Ascending aorta (tissue), 2 donors: ENCODE measurements at regions not wholly inside any gene's neighbourhood (a gene's known extent, or its start where the extent isn't known, plus 50 kb on each side); places are given as distances from the start of the nearest gene placed in this dataset.

ENCODE experiments used
- DNase-seq, 2 donors: peaks; one replicate each; pipeline ENCODE4 v3.0.0-alpha.2; 2019; ENCODE audit warnings: low spot score in 2 of 2
- H3K27ac ChIP-seq, 2 donors: fragments of 200-600 bp; sonication (generic); one replicate each; pipeline ENCODE4 v1.5.1; 2016 to 2017; ENCODE audit warnings: mild to moderate bottlenecking in 1 of 2
- H3K27me3 ChIP-seq: fragments of 200-600 bp; sonication (generic); one replicate; pipeline ENCODE4 v1.5.1; 2017
- H3K36me3 ChIP-seq, 2 donors: fragments of 200-600 bp; sonication (generic); one replicate each; pipeline ENCODE4 v1.5.1; 2016
- H3K4me1 ChIP-seq, 2 donors: fragments of 200-600 bp; sonication (generic); one replicate each; pipeline ENCODE4 v1.5.1; 2016 to 2017; ENCODE audit warnings: mild to moderate bottlenecking in 1 of 2
- H3K4me3 ChIP-seq, 2 donors: fragments of 200-600 bp; sonication (generic); one replicate each; pipeline ENCODE4 v1.5.1; 2016 to 2017; ENCODE audit warnings: mild to moderate bottlenecking in 1 of 2
- H3K9me3 ChIP-seq, 2 donors: fragments of 200-600 bp; sonication (generic); one replicate each; pipeline ENCODE4 v1.5.1; 2016
- intact Hi-C: fragments of 100-400 bp; cut with DNase I; formaldehyde crosslinking; loops from one replicate; pipeline ENCODE4 v1.15.1; 2023
- TF ChIP-seq, protein P1 (sequence below), 3 experiments: fragments of 200-600 bp in 2 of 3; fragments of 450-650 bp in 1 of 3; sonication (generic) in 2 of 3; IDR thresholded peaks; one replicate each; pipeline ENCODE4 v1.5.1; 2016 to 2019; ENCODE audit warnings: antibody characterized with exemption in 3 of 3, mild to moderate bottlenecking in 1 of 3, moderate library complexity in 1 of 3

DNA sequence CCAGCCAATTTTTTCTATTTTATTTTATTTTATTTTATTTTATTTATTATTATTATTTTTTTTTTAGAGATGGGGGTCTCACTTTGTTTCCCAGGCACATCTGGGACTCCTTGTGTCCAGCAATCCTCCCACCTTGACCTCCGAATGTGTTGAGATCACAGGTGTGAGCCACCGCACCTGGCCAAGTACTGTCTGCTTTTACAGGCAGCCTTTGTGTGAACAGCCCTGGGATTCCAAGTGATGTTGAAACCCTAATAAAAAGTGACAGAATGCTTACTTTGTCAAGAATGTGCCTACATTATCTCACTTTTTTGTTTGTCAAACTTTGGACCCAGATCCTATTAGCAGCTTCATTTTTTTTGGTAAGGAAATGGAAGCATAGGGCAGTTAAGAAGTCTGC, 220.1 kb upstream of the EDNRB start:
- DNase-seq, result no peak
- TF ChIP-seq, protein P1, sequence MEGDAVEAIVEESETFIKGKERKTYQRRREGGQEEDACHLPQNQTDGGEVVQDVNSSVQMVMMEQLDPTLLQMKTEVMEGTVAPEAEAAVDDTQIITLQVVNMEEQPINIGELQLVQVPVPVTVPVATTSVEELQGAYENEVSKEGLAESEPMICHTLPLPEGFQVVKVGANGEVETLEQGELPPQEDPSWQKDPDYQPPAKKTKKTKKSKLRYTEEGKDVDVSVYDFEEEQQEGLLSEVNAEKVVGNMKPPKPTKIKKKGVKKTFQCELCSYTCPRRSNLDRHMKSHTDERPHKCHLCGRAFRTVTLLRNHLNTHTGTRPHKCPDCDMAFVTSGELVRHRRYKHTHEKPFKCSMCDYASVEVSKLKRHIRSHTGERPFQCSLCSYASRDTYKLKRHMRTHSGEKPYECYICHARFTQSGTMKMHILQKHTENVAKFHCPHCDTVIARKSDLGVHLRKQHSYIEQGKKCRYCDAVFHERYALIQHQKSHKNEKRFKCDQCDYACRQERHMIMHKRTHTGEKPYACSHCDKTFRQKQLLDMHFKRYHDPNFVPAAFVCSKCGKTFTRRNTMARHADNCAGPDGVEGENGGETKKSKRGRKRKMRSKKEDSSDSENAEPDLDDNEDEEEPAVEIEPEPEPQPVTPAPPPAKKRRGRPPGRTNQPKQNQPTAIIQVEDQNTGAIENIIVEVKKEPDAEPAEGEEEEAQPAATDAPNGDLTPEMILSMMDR (IDR thresholded peaks at IDR 0.05), result no peak
- H3K27me3 ChIP-seq, result no peaks in the 10 kb centered on the region
- no peaks in the 10 kb centered on the region for H3K4me1 ChIP-seq
- intact Hi-C loops, result loop anchor here (5.0 kb wide), 1 partner anchor 839 kb away; no protein-coding TSS in a partner anchor
- no peaks in the 10 kb centered on the region for H3K36me3 ChIP-seq
- no peaks in the 10 kb centered on the region for H3K9me3 ChIP-seq
- H3K4me3 ChIP-seq, result no peak overlapping the region
- H3K27ac ChIP-seq, result no peak overlapping the region

DNA sequence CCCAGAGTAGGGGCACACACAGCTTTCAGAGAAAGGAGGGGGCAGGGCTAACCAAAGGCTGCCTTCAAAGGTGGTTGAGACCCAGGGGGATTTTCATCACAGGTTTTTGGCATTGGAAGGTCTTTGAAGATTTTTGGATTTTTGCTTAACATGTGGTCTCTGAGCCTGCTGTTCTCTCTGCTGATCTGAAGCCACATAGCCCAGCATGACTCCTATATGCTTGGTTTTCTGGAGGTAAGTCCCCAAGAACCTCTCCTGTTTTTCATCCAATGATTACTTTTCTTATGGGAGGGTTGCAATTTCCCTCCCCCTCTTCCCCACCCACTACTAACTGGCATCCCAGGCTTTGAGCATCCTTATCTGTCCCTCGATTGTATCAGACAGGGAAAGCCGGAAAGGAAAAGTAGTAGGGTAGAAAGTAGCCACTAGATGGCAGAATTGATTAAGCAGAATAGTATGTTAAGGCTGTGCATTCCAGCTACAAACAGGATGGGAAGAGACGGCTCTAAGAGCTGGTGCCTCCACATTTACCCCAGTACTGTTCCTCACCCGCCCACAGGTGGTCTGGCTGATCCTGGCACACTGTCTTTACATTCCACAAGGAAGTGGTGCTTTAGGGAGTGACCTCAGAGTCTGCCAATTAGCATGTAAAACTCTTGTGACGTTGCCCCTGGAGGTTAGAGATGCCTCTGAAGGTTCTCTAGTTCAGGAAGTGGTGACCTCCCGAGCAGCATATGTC, 218.9 kb upstream of the EDNRB start:
- no peak for DNase-seq
- no peaks in the 10 kb centered on the region for H3K27me3 ChIP-seq
- intact Hi-C loops, result loop anchor here (5.0 kb wide), 1 partner anchor 840 kb away; no protein-coding TSS in a partner anchor
- no peak overlapping the region for H3K4me3 ChIP-seq
- no peak overlapping the region for H3K27ac ChIP-seq
- TF ChIP-seq, protein P1 (IDR thresholded peaks at IDR 0.05), result peak in 2 of 3 experiments; percentile 53 to 55
- no peaks in the 10 kb centered on the region for H3K9me3 ChIP-seq
- no peaks in the 10 kb centered on the region for H3K36me3 ChIP-seq
- no peaks in the 10 kb centered on the region for H3K4me1 ChIP-seq

DNA sequence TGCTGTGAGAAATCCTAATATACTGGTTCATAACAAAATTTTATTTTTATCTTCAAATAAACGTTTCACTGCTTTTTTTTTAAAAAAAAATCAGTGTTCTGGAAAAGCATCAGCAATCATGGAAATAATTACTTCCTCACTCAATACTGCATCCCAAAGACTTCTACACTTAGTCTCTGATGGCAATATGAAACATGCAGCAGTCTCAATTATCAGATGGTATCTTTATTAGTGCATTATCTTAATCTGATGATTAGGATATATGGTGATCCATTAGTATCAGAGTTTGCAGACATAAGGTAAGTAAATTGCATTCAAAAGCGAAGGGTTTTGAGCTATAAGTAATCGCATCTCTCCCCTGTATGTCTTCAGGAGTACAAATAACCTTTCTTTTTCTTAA, 218.3 kb upstream of the EDNRB start:
- Histone ChIP-seq H3K27ac (no peak overlapping the region), H3K4me3 (no peak overlapping the region), H3K27me3 (no peaks in the 10 kb centered on the region), H3K36me3 (no peaks in the 10 kb centered on the region), H3K9me3 (no peaks in the 10 kb centered on the region), H3K4me1 (no peaks in the 10 kb centered on the region)
- intact Hi-C loops, result loop anchor here (5.0 kb wide), 1 partner anchor 840 kb away; no protein-coding TSS in a partner anchor
- no peak for DNase-seq
- TF ChIP-seq, protein P1 (IDR thresholded peaks at IDR 0.05), result no peak

DNA sequence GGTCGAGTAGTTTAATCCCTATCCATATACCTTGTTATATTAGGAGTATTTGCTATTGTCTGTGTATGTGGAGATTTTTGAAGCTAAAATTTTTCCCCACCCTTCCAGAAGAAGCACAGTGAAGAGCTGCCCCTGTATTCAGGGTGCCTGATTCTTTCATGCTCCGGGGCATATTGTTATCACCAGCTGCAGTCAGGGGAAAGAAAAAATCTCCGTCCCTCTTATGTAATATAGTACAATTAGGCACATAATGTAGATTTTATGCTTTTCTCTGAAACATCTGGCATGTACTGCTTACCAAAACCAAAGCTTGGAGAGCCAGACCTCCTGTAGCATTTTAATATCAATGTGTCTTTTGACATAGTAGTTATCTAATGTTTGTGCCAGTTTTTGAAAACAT, 214.9 kb upstream of the EDNRB start:
- Histone ChIP-seq H3K9me3 (no peaks in the 10 kb centered on the region), H3K36me3 (no peaks in the 10 kb centered on the region), H3K4me3 (no peak overlapping the region), H3K4me1 (no peaks in the 10 kb centered on the region), H3K27me3 (no peaks in the 10 kb centered on the region), H3K27ac (no peak overlapping the region)
- TF ChIP-seq, protein P1 (IDR thresholded peaks at IDR 0.05), result no peak
- intact Hi-C loops, result no loop called here
- no peak for DNase-seq

DNA sequence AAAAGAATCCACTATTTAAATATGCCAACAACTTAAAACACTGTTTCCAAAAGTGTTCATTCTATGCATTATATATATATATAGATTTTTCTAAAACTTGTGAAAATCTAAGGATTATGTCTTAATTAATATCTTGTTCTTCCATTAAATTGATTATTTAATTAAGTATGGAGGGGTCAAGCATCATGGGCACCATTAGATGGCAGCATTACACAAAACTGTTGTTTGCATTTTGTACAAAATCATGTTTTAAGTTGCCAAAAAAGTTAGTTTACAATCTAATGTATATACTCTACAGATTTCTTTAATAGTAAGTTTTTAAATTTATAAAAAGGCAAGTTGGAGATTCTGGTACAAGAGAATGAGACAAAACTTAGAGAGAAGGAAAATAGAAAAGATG, 213.2 kb upstream of the EDNRB start:
- Histone ChIP-seq H3K4me3 (no peak overlapping the region), H3K27ac (no peak overlapping the region), H3K4me1 (no peaks in the 10 kb centered on the region), H3K36me3 (no peaks in the 10 kb centered on the region), H3K9me3 (no peaks in the 10 kb centered on the region), H3K27me3 (no peaks in the 10 kb centered on the region)
- intact Hi-C loops, result no loop called here
- TF ChIP-seq, protein P1 (IDR thresholded peaks at IDR 0.05), result no peak
- DNase-seq, result no peak
